Activated naive CD4-positive, alpha-beta T cell treated with anti-CD3 and anti-CD28 coated beads, Interleukin-2, amount 10 ng/mL, durations not matched to agents 7 days and 5 days (primary cell): ENCODE measurements at regions not wholly inside any gene's neighbourhood (a gene's known extent, or its start where the extent isn't known, plus 50 kb on each side); places are given as distances from the start of the nearest gene placed in this dataset.
"Not testable (repeated sequence)": the region's sequence is repeated elsewhere in the genome, so short reads cannot be mapped to it uniquely, and the experiment has no call there.

ENCODE experiments used
- CTCF ChIA-PET: fragments of 350-600 bp; sonication (Branson Sonifier 250); formaldehyde crosslinking; loops from one replicate; lab custom pipeline; 2021; ENCODE audit warnings: antibody characterized with exemption; lab: Charles Lee
- DNase-seq: peaks from one replicate; pipeline ENCODE4 v3.0.0-alpha.2; 2020
- H3K27ac Mint-ChIP-seq: one replicate; pipeline ENCODE4 v1.8.0; 2021; ENCODE audit warnings: mild to moderate bottlenecking, moderate library complexity, mixed read lengths
- H3K27me3 Mint-ChIP-seq: one replicate; pipeline ENCODE4 v1.8.0; 2021; ENCODE audit warnings: mild to moderate bottlenecking, mixed read lengths
- H3K36me3 Mint-ChIP-seq: one replicate; pipeline ENCODE4 v1.8.0; 2021; ENCODE audit warnings: mixed read lengths
- H3K4me1 Mint-ChIP-seq: one replicate; pipeline ENCODE4 v1.8.0; 2021; ENCODE audit warnings: mixed read lengths
- H3K4me3 Mint-ChIP-seq: one replicate; pipeline ENCODE4 v1.8.0; 2021; ENCODE audit warnings: mild to moderate bottlenecking, moderate library complexity, mixed read lengths
- H3K9me3 Mint-ChIP-seq: one replicate; pipeline ENCODE4 v1.8.0; 2021; ENCODE audit warnings: mixed read lengths

DNA sequence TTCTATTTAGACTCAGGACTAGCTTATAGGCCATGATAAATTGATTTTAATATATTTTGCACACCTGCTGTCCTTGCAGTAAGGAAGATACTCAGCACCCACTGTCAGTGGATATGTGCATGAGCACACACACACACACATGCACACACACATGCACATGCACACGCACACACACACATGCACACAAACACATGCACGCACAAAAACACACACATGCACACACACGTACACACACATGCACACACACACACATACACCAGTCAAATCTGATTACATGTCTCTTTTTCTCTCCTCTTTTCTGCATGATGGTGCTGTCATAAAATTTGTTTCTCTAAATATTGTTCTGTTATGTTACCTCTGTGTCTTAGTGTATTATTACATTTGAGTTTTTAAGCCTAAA, 87.3 kb upstream of the OSTN start:
- no peaks in the 10 kb centered on the region for H3K4me1 Mint-ChIP-seq
- no peak overlapping the region for H3K4me3 Mint-ChIP-seq
- H3K27ac Mint-ChIP-seq = no peak overlapping the region
- H3K27me3 Mint-ChIP-seq = no peaks in the 10 kb centered on the region
- CTCF ChIA-PET = no interaction called here
- no peak for DNase-seq
- peaks cover 2% of the 10 kb centered on the region for H3K9me3 Mint-ChIP-seq
- no peaks in the 10 kb centered on the region for H3K36me3 Mint-ChIP-seq

DNA sequence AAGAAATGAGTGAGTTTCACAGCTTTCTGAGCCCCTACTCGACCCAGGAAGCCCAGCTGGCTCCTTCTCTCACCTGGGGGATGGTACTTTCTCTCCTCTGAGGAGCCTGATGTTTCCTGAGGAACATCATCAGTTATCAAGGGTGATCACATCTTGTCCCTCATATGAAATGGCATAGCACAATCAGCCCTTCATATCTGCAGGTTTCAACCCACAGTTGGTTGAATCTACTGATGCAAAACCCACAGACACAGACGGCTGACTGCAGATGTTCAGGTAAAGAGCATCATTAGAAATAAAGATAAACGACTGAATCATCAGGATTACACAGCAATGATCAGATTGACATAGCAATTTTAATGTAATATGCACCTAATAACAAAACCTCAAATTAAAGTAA, 93.6 kb upstream of the OSTN start:
- CTCF ChIA-PET = no interaction called here
- DNase-seq = no peak
- H3K36me3 Mint-ChIP-seq = no peaks in the 10 kb centered on the region
- no peak overlapping the region for H3K4me3 Mint-ChIP-seq
- no peak overlapping the region for H3K27ac Mint-ChIP-seq
- peaks cover 2% of the 10 kb centered on the region for H3K9me3 Mint-ChIP-seq
- H3K4me1 Mint-ChIP-seq = no peaks in the 10 kb centered on the region
- H3K27me3 Mint-ChIP-seq = no peaks in the 10 kb centered on the region

DNA sequence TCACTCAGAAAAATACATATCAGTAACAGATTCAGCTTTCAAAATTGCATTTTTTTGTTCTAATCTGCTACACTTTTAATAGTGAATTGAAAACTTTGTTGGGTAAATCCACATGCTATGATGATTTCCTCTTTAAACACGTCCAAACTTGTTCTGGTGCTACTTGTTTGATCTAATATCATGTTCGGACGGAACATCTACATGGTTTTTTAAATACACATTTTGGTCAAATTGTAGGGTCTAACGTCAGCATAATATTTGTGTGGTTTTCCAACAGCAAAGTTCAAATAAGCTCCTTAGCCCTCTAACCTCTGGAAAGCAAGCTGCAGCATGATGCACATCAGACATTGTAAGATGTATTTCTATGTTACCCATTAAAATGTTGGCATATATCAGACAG, 98.5 kb upstream of the OSTN start:
- CTCF ChIA-PET = no interaction called here

DNA sequence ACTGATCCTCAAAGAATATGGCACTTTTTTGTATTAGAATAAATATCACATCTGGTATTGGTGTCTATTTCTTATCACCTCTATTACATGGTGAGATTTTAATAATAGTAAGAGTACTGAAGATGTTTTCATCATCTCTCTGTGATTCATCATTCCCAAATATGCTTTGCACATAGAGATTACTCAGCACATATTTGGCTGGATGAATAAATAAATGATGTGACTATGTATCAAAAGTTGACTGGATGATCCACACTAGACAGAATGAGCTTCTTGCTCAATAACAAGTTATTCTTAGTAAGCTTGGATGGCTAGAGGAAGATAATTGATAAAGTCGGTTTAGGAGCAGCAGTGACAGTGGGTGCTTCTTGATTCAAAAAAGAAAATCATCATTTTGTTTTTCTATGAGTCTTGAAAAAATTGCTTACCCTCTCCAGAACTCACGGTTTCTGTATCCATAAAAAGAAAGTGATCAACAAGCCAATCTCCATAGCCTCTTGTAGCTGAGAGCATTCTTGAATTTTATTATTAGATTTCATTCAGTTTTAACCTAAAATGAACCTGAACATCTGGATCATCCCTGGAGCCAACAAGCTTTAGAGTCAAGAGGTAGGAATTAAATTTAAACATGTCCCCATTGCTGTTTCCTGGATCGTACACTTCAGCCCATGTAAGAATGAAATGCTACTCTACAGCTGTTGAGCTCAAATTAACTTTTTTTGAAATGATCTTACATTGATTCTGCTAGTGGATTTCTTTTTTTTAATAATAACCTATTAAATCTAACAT, 104.8 kb upstream of the OSTN start:
- H3K4me1 Mint-ChIP-seq = no peaks in the 10 kb centered on the region
- no peaks in the 10 kb centered on the region for H3K36me3 Mint-ChIP-seq
- CTCF ChIA-PET = no interaction called here
- no peaks in the 10 kb centered on the region for H3K9me3 Mint-ChIP-seq
- H3K27me3 Mint-ChIP-seq = no peaks in the 10 kb centered on the region
- H3K4me3 Mint-ChIP-seq = no peak overlapping the region
- H3K27ac Mint-ChIP-seq = no peak overlapping the region
- DNase-seq = no peak

More for the DNA sequence above, 98.5 kb upstream of the OSTN start:
- H3K36me3 Mint-ChIP-seq = no peaks in the 10 kb centered on the region
- H3K27me3 Mint-ChIP-seq = no peaks in the 10 kb centered on the region
- H3K27ac Mint-ChIP-seq = no peak overlapping the region
- H3K4me3 Mint-ChIP-seq = no peak overlapping the region
- no peaks in the 10 kb centered on the region for H3K9me3 Mint-ChIP-seq
- no peak for DNase-seq
- H3K4me1 Mint-ChIP-seq = no peaks in the 10 kb centered on the region

DNA sequence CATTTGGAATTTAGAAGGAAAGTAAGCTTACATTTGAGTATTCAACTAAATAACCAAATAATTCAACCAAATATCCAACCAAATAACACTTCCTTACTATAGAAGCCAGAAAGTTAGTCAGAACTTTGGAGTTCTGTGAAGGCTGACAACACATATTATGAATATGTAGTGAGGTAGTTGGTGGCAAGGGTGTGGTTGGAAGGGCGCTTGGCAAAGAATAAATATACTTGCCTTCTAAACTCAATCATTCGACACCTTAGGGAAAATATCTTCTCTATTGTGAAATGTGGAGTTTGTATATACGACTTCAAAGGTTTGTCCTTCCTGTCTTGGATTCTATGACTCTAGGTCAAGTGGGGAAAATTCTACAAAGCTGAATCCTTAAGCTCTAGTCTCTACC, 111.7 kb upstream of the OSTN start:
- Mint-ChIP-seq H3K36me3 (no peaks in the 10 kb centered on the region), H3K4me3 (no peak overlapping the region), H3K27me3 (no peaks in the 10 kb centered on the region), H3K4me1 (no peaks in the 10 kb centered on the region), H3K27ac (no peak overlapping the region), H3K9me3 (no peaks in the 10 kb centered on the region)
- CTCF ChIA-PET = no interaction called here
- DNase-seq = no peak

DNA sequence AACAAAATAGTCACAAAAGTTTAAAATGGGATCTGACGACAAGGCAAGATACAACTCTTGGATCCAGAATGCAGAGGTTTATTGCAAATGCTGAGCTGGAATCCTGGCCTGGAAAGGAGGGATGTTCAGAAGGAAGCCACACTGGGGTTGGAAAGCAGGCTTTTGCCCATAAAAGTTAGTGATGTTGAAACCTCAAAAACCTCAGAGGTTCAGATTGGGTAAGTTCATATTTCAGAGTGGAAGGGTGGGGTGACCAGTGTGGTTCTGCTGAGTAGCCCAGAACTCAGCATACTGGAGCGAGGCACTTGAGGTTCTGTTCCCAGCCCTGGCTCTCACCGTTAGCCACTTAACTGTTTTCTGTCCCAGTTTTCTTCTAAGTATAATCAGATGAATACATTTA, 114.0 kb upstream of the OSTN start:
- CTCF ChIA-PET = no interaction called here
- no peak for DNase-seq
- peaks cover 1% of the 10 kb centered on the region for H3K9me3 Mint-ChIP-seq
- H3K36me3 Mint-ChIP-seq = no peaks in the 10 kb centered on the region
- no peak overlapping the region for H3K4me3 Mint-ChIP-seq
- no peaks in the 10 kb centered on the region for H3K27me3 Mint-ChIP-seq
- no peak overlapping the region for H3K27ac Mint-ChIP-seq
- no peaks in the 10 kb centered on the region for H3K4me1 Mint-ChIP-seq

DNA sequence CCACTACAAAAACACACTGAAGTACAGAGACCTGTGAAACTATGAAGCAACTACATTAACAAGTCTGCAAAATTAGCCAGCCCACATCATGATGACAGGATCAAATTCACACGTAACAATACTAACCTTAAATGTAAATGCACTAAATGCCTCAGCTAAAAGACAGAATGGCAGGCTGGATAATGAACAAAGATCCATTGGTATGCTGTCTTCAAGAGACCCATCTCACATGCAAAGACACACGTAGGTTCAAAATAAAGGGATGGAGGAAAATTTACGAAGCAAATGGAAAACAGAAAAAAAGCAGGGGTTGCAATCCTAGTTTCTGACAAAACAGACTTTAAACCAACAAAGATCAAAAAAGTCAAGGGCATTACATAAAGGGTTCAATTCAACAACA, 120.1 kb upstream of the OSTN start:
- H3K36me3 Mint-ChIP-seq, CTCF ChIA-PET, DNase-seq, H3K4me3 Mint-ChIP-seq, H3K27ac Mint-ChIP-seq, H3K27me3 Mint-ChIP-seq, H3K4me1 Mint-ChIP-seq: not testable (repeated sequence)
- H3K9me3 Mint-ChIP-seq = peaks cover 13% of the 10 kb centered on the region

DNA sequence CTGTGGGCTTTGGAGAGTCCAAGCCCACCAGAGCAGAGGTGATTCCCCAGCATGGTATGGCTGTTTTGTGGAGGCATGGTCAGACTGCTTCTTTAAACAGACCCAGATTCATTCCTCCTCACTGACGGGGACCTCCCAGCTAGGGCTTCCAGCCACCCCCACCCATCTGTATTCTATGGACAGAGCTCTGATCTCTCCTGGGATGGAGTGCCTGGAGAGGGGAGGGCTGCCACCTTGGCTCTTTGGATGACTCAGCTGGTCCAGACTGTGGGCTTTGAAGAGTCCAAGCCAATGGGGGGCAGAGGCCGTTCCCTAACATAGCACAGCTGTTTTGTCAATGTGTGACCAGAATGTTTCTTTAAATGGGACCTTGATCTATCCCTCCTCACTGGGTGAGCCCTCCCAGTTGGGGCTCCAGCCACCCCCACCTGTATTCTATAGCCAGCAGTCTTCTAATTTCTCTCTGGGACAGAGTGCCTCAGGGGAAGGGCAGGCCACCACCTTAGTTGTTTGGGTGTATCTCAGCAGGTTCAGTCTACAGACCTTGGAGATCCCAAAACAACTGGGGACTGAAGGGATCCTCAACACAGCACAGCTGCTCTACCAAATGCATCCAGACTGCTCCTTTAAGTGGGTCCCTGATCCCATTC, 122.0 kb upstream of the OSTN start:
- no peaks in the 10 kb centered on the region for H3K4me1 Mint-ChIP-seq
- DNase-seq = no peak
- CTCF ChIA-PET = no interaction called here
- H3K9me3 Mint-ChIP-seq = peaks cover 16% of the 10 kb centered on the region
- H3K36me3 Mint-ChIP-seq = no peaks in the 10 kb centered on the region
- H3K27ac Mint-ChIP-seq = no peak overlapping the region
- H3K4me3 Mint-ChIP-seq = no peak overlapping the region
- H3K27me3 Mint-ChIP-seq = no peaks in the 10 kb centered on the region

DNA sequence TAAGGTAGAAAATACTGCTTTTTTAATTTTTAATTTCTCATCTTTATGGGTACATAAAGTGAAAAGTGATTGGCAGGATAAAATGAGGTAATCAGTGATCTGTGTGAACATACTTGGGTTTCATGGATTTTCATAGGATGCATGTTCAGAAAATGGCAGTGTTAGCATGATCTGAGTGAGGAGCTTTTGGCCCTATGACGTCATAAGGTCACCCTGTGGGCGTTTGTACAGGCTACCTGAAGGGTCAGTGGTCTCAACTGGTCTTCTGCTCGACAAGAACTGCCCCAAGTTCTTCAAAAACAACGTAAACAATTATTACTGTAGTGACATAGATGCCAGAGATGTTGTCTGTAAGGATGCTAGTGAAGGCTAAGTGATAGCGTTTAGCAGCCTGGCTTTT, 124.5 kb upstream of the OSTN start:
- Mint-ChIP-seq H3K4me3 (no peak overlapping the region), H3K27me3 (no peaks in the 10 kb centered on the region), H3K36me3 (no peaks in the 10 kb centered on the region), H3K27ac (no peak overlapping the region), H3K4me1 (no peaks in the 10 kb centered on the region), H3K9me3 (peaks cover 9% of the 10 kb centered on the region)
- CTCF ChIA-PET = no interaction called here
- no peak for DNase-seq

DNA sequence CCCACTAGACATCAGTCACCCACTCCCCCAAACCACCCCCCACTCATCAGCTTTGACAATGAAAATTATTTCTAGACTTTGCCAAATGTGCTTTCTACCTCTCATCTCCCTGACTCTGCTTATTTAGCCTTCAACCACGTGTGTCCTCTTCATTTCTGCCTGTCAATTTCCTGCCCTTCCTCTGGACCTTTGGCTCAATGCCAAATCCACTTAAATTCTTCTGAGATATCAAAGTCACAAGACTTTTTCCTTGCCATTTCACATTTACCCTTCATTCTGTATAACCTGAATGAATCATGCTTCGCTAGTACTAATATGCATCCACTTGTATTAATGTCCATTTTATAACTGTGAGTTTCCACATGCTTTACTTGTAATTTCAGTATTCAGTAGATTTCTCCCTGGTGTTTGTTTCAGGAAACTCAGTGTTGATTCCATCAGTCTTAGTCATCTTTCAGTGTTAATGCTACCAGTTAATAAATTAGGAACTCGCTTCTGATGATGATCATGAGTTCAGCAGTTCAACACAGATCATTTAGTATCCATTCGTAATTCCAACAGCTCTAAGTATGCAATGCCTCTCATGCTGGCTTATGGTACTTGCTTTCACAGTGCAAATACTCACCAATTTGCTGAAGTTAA, 128.2 kb upstream of the OSTN start:
- Mint-ChIP-seq H3K36me3 (no peaks in the 10 kb centered on the region), H3K9me3 (peaks cover 3% of the 10 kb centered on the region), H3K27ac (no peak overlapping the region), H3K27me3 (no peaks in the 10 kb centered on the region), H3K4me1 (no peaks in the 10 kb centered on the region), H3K4me3 (no peak overlapping the region)
- CTCF ChIA-PET = no interaction called here
- no peak for DNase-seq

DNA sequence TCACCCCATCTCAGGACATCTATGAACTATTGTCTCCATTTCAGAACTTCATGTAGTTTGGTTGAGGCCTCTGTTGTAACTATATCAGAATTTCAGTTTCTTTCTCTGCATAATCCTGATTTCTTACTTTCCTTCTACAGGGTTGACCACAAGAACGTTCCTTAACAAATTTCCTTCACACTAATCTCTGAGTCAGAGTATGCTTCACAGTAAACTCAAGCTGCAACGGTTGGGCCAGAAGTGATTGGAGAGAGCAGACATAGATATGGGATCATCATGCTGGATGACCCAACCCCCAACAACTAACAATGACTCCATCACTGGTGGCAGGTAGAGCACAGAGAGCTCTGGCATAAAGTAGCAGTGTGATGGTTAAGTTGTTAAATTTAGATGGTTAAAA, 128.8 kb upstream of the OSTN start:
- no peak for DNase-seq
- H3K27me3 Mint-ChIP-seq = no peaks in the 10 kb centered on the region
- no peak overlapping the region for H3K27ac Mint-ChIP-seq
- CTCF ChIA-PET = no interaction called here
- no peaks in the 10 kb centered on the region for H3K36me3 Mint-ChIP-seq
- H3K9me3 Mint-ChIP-seq = peaks cover 3% of the 10 kb centered on the region
- H3K4me1 Mint-ChIP-seq = no peaks in the 10 kb centered on the region
- H3K4me3 Mint-ChIP-seq = no peak overlapping the region

DNA sequence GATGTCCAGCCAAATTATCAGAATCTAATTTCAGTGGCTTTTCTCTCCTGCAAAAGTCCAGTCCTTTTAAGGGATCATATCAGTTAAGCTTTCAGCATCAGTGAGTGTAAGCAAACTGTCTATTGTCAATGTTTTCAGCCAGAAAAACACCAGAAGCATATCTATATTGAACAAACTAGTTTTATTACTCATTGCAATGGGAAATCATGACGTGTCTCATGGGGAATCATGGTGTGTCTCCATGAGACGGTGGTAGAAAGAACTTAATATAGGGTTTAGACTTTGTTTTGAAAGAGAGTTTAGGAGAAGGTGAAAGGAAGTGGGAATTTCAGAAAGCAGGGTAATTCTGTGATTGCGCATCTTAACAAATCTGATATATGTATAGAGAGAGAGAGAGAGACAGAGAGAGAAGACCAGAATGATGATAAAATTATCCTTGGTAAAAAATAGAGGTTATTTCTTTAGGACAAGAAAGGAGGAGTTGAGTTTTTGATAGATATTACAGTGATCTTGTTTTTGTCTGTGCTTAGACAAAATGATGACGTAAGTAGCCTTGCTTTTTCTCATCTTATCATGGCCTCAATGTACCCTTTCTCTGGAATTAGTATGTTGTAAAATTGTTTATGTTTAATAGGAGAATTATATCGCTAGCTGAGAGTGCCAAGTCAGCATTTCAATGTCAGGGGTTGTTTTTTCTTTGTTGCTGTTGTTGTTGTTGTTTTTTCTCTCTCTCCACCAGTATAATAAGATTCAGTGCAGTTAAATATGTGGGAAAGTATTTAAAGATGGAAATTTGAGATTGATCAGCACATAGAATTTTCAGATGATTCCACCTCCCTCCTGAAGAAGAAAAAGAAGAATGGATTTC, 129.9 kb upstream of the OSTN start:
- Mint-ChIP-seq H3K4me1 (no peaks in the 10 kb centered on the region), H3K9me3 (peaks cover 3% of the 10 kb centered on the region), H3K4me3 (no peak overlapping the region), H3K27me3 (no peaks in the 10 kb centered on the region), H3K36me3 (no peaks in the 10 kb centered on the region), H3K27ac (no peak overlapping the region)
- CTCF ChIA-PET = no interaction called here
- DNase-seq = no peak

DNA sequence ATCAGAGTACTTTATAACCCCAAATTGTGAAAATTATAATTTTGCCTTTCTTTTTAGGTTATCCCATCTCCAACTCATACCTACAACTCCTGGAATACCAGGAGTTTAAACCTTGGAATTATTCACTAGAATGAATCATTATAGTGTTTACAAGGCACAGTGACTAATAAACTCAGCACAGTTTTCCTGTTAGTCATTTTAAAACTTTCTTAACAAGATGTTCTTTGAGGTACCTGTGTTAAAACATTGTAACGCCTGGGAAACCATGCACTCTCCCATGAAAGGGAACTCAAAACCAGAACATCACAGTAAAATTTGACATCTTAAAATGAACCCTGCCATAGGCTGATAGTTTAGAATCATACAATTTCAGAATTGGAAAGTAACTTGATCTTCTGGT, 132.4 kb upstream of the OSTN start:
- H3K4me1 Mint-ChIP-seq = no peaks in the 10 kb centered on the region
- H3K9me3 Mint-ChIP-seq = no peaks in the 10 kb centered on the region
- H3K27me3 Mint-ChIP-seq = no peaks in the 10 kb centered on the region
- no peak overlapping the region for H3K27ac Mint-ChIP-seq
- CTCF ChIA-PET = no interaction called here
- H3K4me3 Mint-ChIP-seq = no peak overlapping the region
- H3K36me3 Mint-ChIP-seq = no peaks in the 10 kb centered on the region
- DNase-seq = no peak

DNA sequence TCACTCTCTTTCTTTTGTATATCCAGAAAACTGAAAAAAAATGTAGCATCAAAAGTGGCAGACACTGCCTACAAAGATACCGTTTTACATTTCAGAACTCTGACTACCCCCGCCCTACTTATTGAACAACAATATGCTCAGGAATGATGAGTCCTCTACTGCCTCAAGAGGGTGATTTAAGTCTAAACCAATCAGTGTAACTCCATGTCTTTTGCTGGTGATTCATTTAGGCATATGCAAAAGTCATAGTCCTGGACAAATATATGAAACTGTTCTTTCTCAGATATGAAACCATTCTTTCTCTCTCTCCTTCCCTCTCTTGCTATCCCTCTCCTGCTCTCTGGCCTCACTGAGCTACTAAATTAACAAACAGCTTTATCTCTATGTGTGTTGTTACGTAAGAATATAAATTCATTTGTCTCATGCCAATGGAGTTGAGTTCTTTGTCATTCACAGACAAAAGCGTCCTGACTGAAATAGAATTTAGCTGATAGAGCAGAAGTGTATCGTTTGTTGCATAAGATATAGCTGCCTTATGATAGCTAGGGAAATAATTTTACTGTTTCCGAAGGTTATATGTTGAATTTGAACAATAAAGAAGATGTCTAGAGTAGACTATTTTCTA, 133.7 kb upstream of the OSTN start:
- no peaks in the 10 kb centered on the region for H3K27me3 Mint-ChIP-seq
- CTCF ChIA-PET = no interaction called here
- H3K4me3 Mint-ChIP-seq = no peak overlapping the region
- no peaks in the 10 kb centered on the region for H3K36me3 Mint-ChIP-seq
- H3K4me1 Mint-ChIP-seq = no peaks in the 10 kb centered on the region
- DNase-seq = no peak
- H3K27ac Mint-ChIP-seq = no peak overlapping the region
- H3K9me3 Mint-ChIP-seq = no peaks in the 10 kb centered on the region
